GM23338 (cell line): ENCODE measurements at regions not wholly inside any gene's neighbourhood (a gene's known extent, or its start where the extent isn't known, plus 50 kb on each side); places are given as distances from the start of the nearest gene placed in this dataset.

Experiments
- ATAC-seq: fragments of 200-7000 bp; cut with Tn5 transposase; 3 replicates; pipeline ENCODE4 v1.9.1; 2020
- DNase-seq: peaks from one replicate; pipeline ENCODE4 v3.0.0-alpha.2; 2015; ENCODE audit warnings: low spot score
- H2AFZ ChIP-seq: fragments of 200-600 bp; sonication (generic); 2 replicates; pipeline ENCODE4 v1.8.0; 2016; ENCODE audit warnings: antibody characterized with exemption, mild to moderate bottlenecking, moderate library complexity
- H3F3A ChIP-seq: fragments of 200-600 bp; sonication (generic); replicated peaks from 2 replicates; pipeline ENCODE4 v1.8.0; 2017; ENCODE audit warnings: antibody characterized with exemption, mixed run types, low read depth
- H3K27ac ChIP-seq: fragments of 200-600 bp; sonication (generic); 2 replicates; pipeline ENCODE4 v1.6.1; 2016; ENCODE audit warnings: low read depth
- H3K27me3 ChIP-seq: fragments of 200-600 bp; sonication (generic); 2 replicates; pipeline ENCODE4 v1.8.0; 2016; ENCODE audit warnings: mild to moderate bottlenecking, mixed run types, moderate library complexity; ENCODE audit not compliant: insufficient read depth
- H3K36me3 ChIP-seq: fragments of 200-600 bp; sonication (generic); 2 replicates; pipeline ENCODE4 v1.8.0; 2016; ENCODE audit warnings: mild to moderate bottlenecking; ENCODE audit not compliant: insufficient read depth
- H3K4me1 ChIP-seq: fragments of 200-600 bp; sonication (generic); 2 replicates; pipeline ENCODE4 v1.8.0; 2016; ENCODE audit warnings: mild to moderate bottlenecking, moderate library complexity; ENCODE audit not compliant: insufficient read depth
- H3K4me2 ChIP-seq: fragments of 200-600 bp; sonication (generic); 2 replicates; pipeline ENCODE4 v1.7.1; 2017; ENCODE audit warnings: mixed run types
- H3K4me3 ChIP-seq: fragments of 200-600 bp; sonication (generic); 2 replicates; pipeline ENCODE4 v1.6.1; 2016; ENCODE audit warnings: mixed run types
- H3K79me2 ChIP-seq: fragments of 200-600 bp; sonication (generic); replicated peaks from 2 replicates; pipeline ENCODE4 v1.8.0; 2017; ENCODE audit warnings: mild to moderate bottlenecking; ENCODE audit not compliant: insufficient read depth
- H3K9me2 ChIP-seq: fragments of 200-600 bp; sonication (generic); 2 replicates; pipeline ENCODE4 v1.8.0; 2017; ENCODE audit not compliant: insufficient read depth
- H4K20me1 ChIP-seq: fragments of 200-600 bp; sonication (generic); replicated peaks from 2 replicates; pipeline ENCODE4 v1.8.0; 2017; ENCODE audit warnings: mild to moderate bottlenecking; ENCODE audit not compliant: insufficient read depth
- H3K27ac Mint-ChIP-seq: 2 replicates; pipeline ENCODE4 v1.8.0; 2020; ENCODE audit warnings: inconsistent platforms, mild to moderate bottlenecking, moderate library complexity, mixed read lengths
- H3K27me3 Mint-ChIP-seq: 3 replicates; pipeline ENCODE4 v1.8.0; 2022; ENCODE audit warnings: low read depth, mild to moderate bottlenecking, moderate library complexity, mixed read lengths, inconsistent platforms; ENCODE audit not compliant: insufficient read depth, poor library complexity
- H3K36me3 Mint-ChIP-seq: 3 replicates; pipeline ENCODE4 v1.8.0; 2021; ENCODE audit warnings: low read depth, mild to moderate bottlenecking, inconsistent platforms, moderate library complexity, mixed read lengths
- H3K4me1 Mint-ChIP-seq: 3 replicates; pipeline ENCODE4 v1.8.0; 2020; ENCODE audit warnings: mild to moderate bottlenecking, inconsistent platforms, mixed read lengths
- H3K4me3 Mint-ChIP-seq: 3 replicates; pipeline ENCODE4 v1.8.0; 2021; ENCODE audit warnings: moderate library complexity, mild to moderate bottlenecking, inconsistent platforms, mixed read lengths
- H3K9me3 Mint-ChIP-seq: 3 replicates; pipeline ENCODE4 v1.8.0; 2020; ENCODE audit warnings: moderate library complexity, mild to moderate bottlenecking, inconsistent platforms, mixed read lengths
- CREB1 ChIP-seq: fragments of 250-450 bp; sonication (Bioruptor Pico); IDR thresholded peaks from 2 replicates; pipeline ENCODE4 v1.5.0; 2020; ENCODE audit warnings: low read depth, mild to moderate bottlenecking, moderate library complexity
- ETS1 ChIP-seq: IDR thresholded peaks from 2 replicates; pipeline ENCODE4 v1.6.1; 2016; ENCODE audit warnings: antibody characterized with exemption
- EZH2 ChIP-seq: fragments of 200-600 bp; sonication (generic); IDR thresholded peaks from one replicate; pipeline ENCODE4 v1.8.0; 2017; ENCODE audit warnings: antibody characterized with exemption, mild to moderate bottlenecking, low read depth; ENCODE audit not compliant: unreplicated experiment
- EZH2phosphoT487 ChIP-seq: fragments of 200-600 bp; sonication (generic); IDR thresholded peaks from one replicate; pipeline ENCODE4 v1.8.1; 2018; ENCODE audit warnings: antibody characterized with exemption; ENCODE audit not compliant: unreplicated experiment
- JUNB ChIP-seq: IDR thresholded peaks from one replicate; pipeline ENCODE4 v1.6.1; 2016; ENCODE audit warnings: antibody characterized with exemption; ENCODE audit not compliant: unreplicated experiment
- NANOG ChIP-seq: IDR thresholded peaks from 2 replicates; pipeline ENCODE4 v1.6.1; 2016; ENCODE audit warnings: antibody characterized with exemption, borderline replicate concordance
- POLR2AphosphoS5 ChIP-seq: IDR thresholded peaks from 2 replicates; pipeline ENCODE4 v1.6.1; 2016; ENCODE audit warnings: antibody characterized with exemption, low read depth
- REST ChIP-seq: IDR thresholded peaks from one replicate; pipeline ENCODE4 v1.6.1; 2018; ENCODE audit warnings: antibody characterized with exemption; ENCODE audit not compliant: unreplicated experiment
- STAT1 ChIP-seq: IDR thresholded peaks from one replicate; pipeline ENCODE4 v1.6.1; 2016; ENCODE audit warnings: antibody characterized with exemption; ENCODE audit not compliant: unreplicated experiment
- ZNF114 ChIP-seq: fragments of 250-450 bp; sonication (Bioruptor Pico); IDR thresholded peaks from 2 replicates; pipeline ENCODE4 v1.5.0; 2020; ENCODE audit warnings: mild to moderate bottlenecking, moderate library complexity
- ZNF331 ChIP-seq: fragments of 250-450 bp; sonication (Bioruptor Pico); IDR thresholded peaks from 2 replicates; pipeline ENCODE4 v1.5.0; 2020; ENCODE audit warnings: low read depth, mild to moderate bottlenecking, moderate library complexity
- TF ChIP-seq, protein P1 (sequence below), 2 experiments: fragments of 200-600 bp in 1 of 2; sonication (generic) in 1 of 2; conservative IDR thresholded peaks; 2 replicates each; pipeline versions ENCODE4 v1.5.1 to v1.6.1; 2016 to 2017; ENCODE audit warnings: antibody characterized with exemption in 2 of 2, low read depth in 2 of 2, mild to moderate bottlenecking in 2 of 2, moderate library complexity in 1 of 2

- H3F3A ChIP-seq = no peaks in the 10 kb centered on the region
- no peak overlapping the region for H3K4me3 ChIP-seq
- no peaks in the 10 kb centered on the region for H3K36me3 ChIP-seq
- no peak overlapping the region for H3K4me2 ChIP-seq
- H3K27ac ChIP-seq = no peak overlapping the region
- H3K9me3 Mint-ChIP-seq = no peaks in the 10 kb centered on the region; the same call in 2 of the 3 replicates
- TF ChIP-seq JUNB (no peak), STAT1 (no peak), ZNF331 (CRISPR knock-in tag) (no peak), REST (no peak), ZNF114 (no peak), ETS1 (no peak), CREB1 (CRISPR knock-in tag) (no peak), EZH2phosphoT487 (no peak), EZH2 (no peak), POLR2AphosphoS5 (no peak)
- no peak overlapping the region for H2AFZ ChIP-seq
- no peaks in the 10 kb centered on the region; the same call in none of the 2 replicates for H3K9me2 ChIP-seq
- no peaks in the 10 kb centered on the region for H3K4me1 Mint-ChIP-seq
- ATAC-seq = no peak
- no peak overlapping the region for H3K4me3 Mint-ChIP-seq
- no peaks in the 10 kb centered on the region for H3K27me3 ChIP-seq
- H3K27me3 Mint-ChIP-seq = no peaks in the 10 kb centered on the region
- no peaks in the 10 kb centered on the region for H4K20me1 ChIP-seq
- no peak overlapping the region for H3K27ac Mint-ChIP-seq
- no peaks in the 10 kb centered on the region; the same call in 2 of the 3 replicates for H3K36me3 Mint-ChIP-seq
- no peaks in the 10 kb centered on the region for H3K4me1 ChIP-seq
- no peak for DNase-seq
- H3K79me2 ChIP-seq = no peaks in the 10 kb centered on the region
Observed at GRCh38 chr10:4226941-4227540, 442.0 kb upstream of the KLF6 start.

DNA sequence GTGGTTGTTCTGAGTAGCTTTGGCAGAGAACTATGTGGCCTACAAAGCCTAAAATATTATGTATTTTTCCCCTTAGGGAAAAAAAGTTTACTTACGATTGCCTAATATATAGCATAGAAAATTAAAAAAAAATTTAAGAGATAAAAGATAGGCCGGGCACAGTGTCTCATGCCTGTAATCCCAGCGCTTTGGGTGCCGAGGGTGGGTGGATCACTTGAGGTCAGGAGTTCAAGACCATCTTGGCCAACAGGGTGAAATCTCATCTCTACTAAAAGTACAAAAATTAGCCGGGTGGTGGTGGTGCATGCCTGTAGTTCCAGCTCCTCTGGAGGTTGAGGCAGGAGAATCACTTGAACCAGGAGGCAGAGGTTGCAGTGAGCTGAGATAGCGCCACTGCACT is 439.2 kb upstream of the KLF6 start:
- H3K36me3 ChIP-seq = no peaks in the 10 kb centered on the region
- H3K27ac ChIP-seq = no peak overlapping the region
- no peaks in the 10 kb centered on the region for H4K20me1 ChIP-seq
- H3K27ac Mint-ChIP-seq = no peak overlapping the region
- no peaks in the 10 kb centered on the region; the same call in 2 of the 3 replicates for H3K9me3 Mint-ChIP-seq
- H3K4me3 ChIP-seq = no peak overlapping the region
- no peak overlapping the region for H3K4me2 ChIP-seq
- H3K27me3 Mint-ChIP-seq = peaks cover 1% of the 10 kb centered on the region
- H3K4me1 Mint-ChIP-seq = peaks cover 8% of the 10 kb centered on the region; the same call in 2 of the 3 replicates
- H3K36me3 Mint-ChIP-seq = no peaks in the 10 kb centered on the region; the same call in 2 of the 3 replicates
- no peak overlapping the region for H3K4me3 Mint-ChIP-seq
- H3F3A ChIP-seq = no peaks in the 10 kb centered on the region
- no peaks in the 10 kb centered on the region; the same call in 1 of the 2 replicates for H3K9me2 ChIP-seq
- DNase-seq (no peak), ATAC-seq (no peak)
- no peaks in the 10 kb centered on the region for H3K27me3 ChIP-seq
- peaks cover 5% of the 10 kb centered on the region for H3K4me1 ChIP-seq
- H3K79me2 ChIP-seq = no peaks in the 10 kb centered on the region
- H2AFZ ChIP-seq = no peak overlapping the region
- TF ChIP-seq ZNF331 (CRISPR knock-in tag) (no peak), EZH2 (no peak), ZNF114 (no peak), STAT1 (no peak), JUNB (no peak), NANOG (no peak), ETS1 (no peak), POLR2AphosphoS5 (no peak), REST (no peak), CREB1 (CRISPR knock-in tag) (no peak)
- TF ChIP-seq, protein P1, sequence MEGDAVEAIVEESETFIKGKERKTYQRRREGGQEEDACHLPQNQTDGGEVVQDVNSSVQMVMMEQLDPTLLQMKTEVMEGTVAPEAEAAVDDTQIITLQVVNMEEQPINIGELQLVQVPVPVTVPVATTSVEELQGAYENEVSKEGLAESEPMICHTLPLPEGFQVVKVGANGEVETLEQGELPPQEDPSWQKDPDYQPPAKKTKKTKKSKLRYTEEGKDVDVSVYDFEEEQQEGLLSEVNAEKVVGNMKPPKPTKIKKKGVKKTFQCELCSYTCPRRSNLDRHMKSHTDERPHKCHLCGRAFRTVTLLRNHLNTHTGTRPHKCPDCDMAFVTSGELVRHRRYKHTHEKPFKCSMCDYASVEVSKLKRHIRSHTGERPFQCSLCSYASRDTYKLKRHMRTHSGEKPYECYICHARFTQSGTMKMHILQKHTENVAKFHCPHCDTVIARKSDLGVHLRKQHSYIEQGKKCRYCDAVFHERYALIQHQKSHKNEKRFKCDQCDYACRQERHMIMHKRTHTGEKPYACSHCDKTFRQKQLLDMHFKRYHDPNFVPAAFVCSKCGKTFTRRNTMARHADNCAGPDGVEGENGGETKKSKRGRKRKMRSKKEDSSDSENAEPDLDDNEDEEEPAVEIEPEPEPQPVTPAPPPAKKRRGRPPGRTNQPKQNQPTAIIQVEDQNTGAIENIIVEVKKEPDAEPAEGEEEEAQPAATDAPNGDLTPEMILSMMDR (conservative IDR thresholded peaks at IDR 0.05; ENCODE audit: low read depth in 2 of 2) = no peak
